ENCODE measurements at regions not wholly inside any gene's neighbourhood (a gene's known extent, or its start where the extent isn't known, plus 50 kb on each side); places are given as distances from the start of the nearest gene placed in this dataset.

DNA sequence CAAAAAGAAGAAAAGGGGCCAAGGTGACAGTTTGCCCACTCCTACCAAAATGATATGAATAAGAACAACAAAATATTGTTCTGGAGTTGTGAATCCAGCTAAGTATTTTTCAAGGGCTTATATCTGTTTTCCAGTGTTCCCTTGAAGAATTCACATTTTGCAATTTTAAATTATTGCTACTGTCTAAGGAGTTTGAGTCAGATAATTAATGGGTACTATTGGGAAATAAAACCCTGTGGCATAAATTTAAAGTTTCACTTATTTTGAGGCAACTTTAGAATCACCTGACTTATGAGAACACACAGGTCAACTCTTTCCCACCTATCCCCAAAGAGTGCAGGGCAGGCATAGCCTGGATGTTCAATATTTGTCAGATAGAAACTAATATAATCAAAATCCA is 188.0 kb upstream of the GHR start:
- Histone ChIP-seq H3K27me3 (replicated peaks; ENCODE audit: insufficient read depth) (no peaks in the 10 kb centered on the region), H3K4me3 (no peak overlapping the region), H3K27ac (no peak overlapping the region), H3K9ac (no peak overlapping the region), H4K20me1 (ENCODE audit: insufficient read depth) (no peaks in the 10 kb centered on the region), H3K9me3 (ENCODE audit: low read depth) (no peaks in the 10 kb centered on the region), H3F3A (ENCODE audit: insufficient read depth) (no peaks in the 10 kb centered on the region), H3K4me1 (ENCODE audit: insufficient read depth) (no peaks in the 10 kb centered on the region), H2AFZ (no peak overlapping the region), H3K9me2 (ENCODE audit: insufficient read depth) (no peaks in the 10 kb centered on the region), H3K36me3 (ENCODE audit: low read depth) (no peaks in the 10 kb centered on the region), H3K79me2 (ENCODE audit: insufficient read depth) (no peaks in the 10 kb centered on the region), H3K4me2 (ENCODE audit: unreplicated experiment) (no peak overlapping the region)
- no peak for TF ChIP-seq EZH2 (IDR thresholded peaks at IDR 0.05; ENCODE audit: insufficient read depth, poor library complexity, severe bottlenecking)
- no peak for TF ChIP-seq EZH2phosphoT487 (IDR thresholded peaks at IDR 0.05; ENCODE audit: insufficient read depth, low read depth)
- DNase-seq = no peak
- in situ Hi-C loops (cut with MboI) = no loop called here

GRCh38 chr5:42235837-42236236 is 187.4 kb upstream of the GHR start:
- no peak overlapping the region for H3K4me2 ChIP-seq (ENCODE audit: unreplicated experiment)
- H3K9me2 ChIP-seq (ENCODE audit: insufficient read depth) = no peaks in the 10 kb centered on the region

DNA sequence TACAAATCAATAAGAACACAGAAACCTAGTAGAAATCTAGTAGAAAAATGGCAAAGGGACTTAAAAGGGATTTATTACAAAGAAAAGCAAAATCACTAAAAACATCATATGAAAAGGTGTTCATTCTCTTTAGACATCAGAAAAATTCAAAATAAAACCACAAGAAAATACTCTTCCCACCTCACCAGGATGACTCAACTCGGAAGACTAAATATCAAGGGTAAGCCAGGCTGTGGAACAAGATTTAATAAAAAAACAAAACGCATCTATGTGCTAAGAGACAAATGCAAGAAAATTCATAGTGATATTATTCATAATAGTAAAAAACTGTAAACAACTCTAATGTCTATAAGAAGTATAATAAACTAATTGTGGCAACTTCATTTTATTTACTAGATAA is 181.6 kb upstream of the GHR start:
- H3K4me2 ChIP-seq (ENCODE audit: unreplicated experiment) = no peak overlapping the region
- TF ChIP-seq EZH2 (IDR thresholded peaks at IDR 0.05; ENCODE audit: insufficient read depth, poor library complexity, severe bottlenecking) (no peak), EZH2phosphoT487 (IDR thresholded peaks at IDR 0.05; ENCODE audit: insufficient read depth, low read depth) (no peak)
- no peaks in the 10 kb centered on the region for H3K36me3 ChIP-seq (ENCODE audit: low read depth)
- no peak overlapping the region for H3K9ac ChIP-seq
- H2AFZ ChIP-seq = no peak overlapping the region
- H3F3A ChIP-seq (ENCODE audit: insufficient read depth) = no peaks in the 10 kb centered on the region
- H3K9me2 ChIP-seq (ENCODE audit: insufficient read depth) = no peaks in the 10 kb centered on the region
- no peaks in the 10 kb centered on the region for H3K27me3 ChIP-seq (replicated peaks; ENCODE audit: insufficient read depth)
- no peak for DNase-seq
- H3K4me3 ChIP-seq = no peak overlapping the region
- in situ Hi-C loops (cut with MboI) = no loop called here
- no peaks in the 10 kb centered on the region for H3K4me1 ChIP-seq (ENCODE audit: insufficient read depth)
- no peaks in the 10 kb centered on the region for H3K79me2 ChIP-seq (ENCODE audit: insufficient read depth)
- no peaks in the 10 kb centered on the region for H4K20me1 ChIP-seq (ENCODE audit: insufficient read depth)
- 51 to 54% methylated on average over 2 of the region's 2 CpGs for WGBS, 2 experiments (ENCODE audit: low coverage in 1 of 2, low lambda C conversion rate in 2 of 2, missing lambda C conversion rate in 2 of 2)
- H3K9me3 ChIP-seq (ENCODE audit: low read depth) = no peaks in the 10 kb centered on the region
- H3K27ac ChIP-seq = no peak overlapping the region

More at GRCh38 chr5:42235837-42236236, 187.4 kb upstream of the GHR start:
- Histone ChIP-seq H3K79me2 (ENCODE audit: insufficient read depth) (no peaks in the 10 kb centered on the region), H3F3A (ENCODE audit: insufficient read depth) (no peaks in the 10 kb centered on the region), H3K27me3 (replicated peaks; ENCODE audit: insufficient read depth) (no peaks in the 10 kb centered on the region), H2AFZ (no peak overlapping the region), H3K4me1 (ENCODE audit: insufficient read depth) (no peaks in the 10 kb centered on the region), H4K20me1 (ENCODE audit: insufficient read depth) (no peaks in the 10 kb centered on the region), H3K4me3 (no peak overlapping the region), H3K9ac (no peak overlapping the region), H3K9me3 (ENCODE audit: low read depth) (no peaks in the 10 kb centered on the region), H3K27ac (no peak overlapping the region), H3K36me3 (ENCODE audit: low read depth) (no peaks in the 10 kb centered on the region)
- in situ Hi-C loops (cut with MboI) = no loop called here
- WGBS, 2 experiments (ENCODE audit: low coverage in 1 of 2, low lambda C conversion rate in 2 of 2, missing lambda C conversion rate in 2 of 2) = 46 to 55% methylated on average over 3 of the region's 3 CpGs
- no peak for TF ChIP-seq EZH2 (IDR thresholded peaks at IDR 0.05; ENCODE audit: insufficient read depth, poor library complexity, severe bottlenecking)
- no peak for TF ChIP-seq EZH2phosphoT487 (IDR thresholded peaks at IDR 0.05; ENCODE audit: insufficient read depth, low read depth)
- no peak for DNase-seq

GRCh38 chr5:42242210-42242609 is 181.0 kb upstream of the GHR start:
- Histone ChIP-seq H3K4me3 (no peak overlapping the region), H2AFZ (no peak overlapping the region), H3K36me3 (ENCODE audit: low read depth) (no peaks in the 10 kb centered on the region), H3K27ac (no peak overlapping the region), H3K9me2 (ENCODE audit: insufficient read depth) (no peaks in the 10 kb centered on the region), H3K9me3 (ENCODE audit: low read depth) (no peaks in the 10 kb centered on the region), H4K20me1 (ENCODE audit: insufficient read depth) (no peaks in the 10 kb centered on the region), H3F3A (ENCODE audit: insufficient read depth) (no peaks in the 10 kb centered on the region), H3K4me1 (ENCODE audit: insufficient read depth) (no peaks in the 10 kb centered on the region), H3K9ac (no peak overlapping the region), H3K4me2 (ENCODE audit: unreplicated experiment) (no peak overlapping the region), H3K27me3 (replicated peaks; ENCODE audit: insufficient read depth) (no peaks in the 10 kb centered on the region), H3K79me2 (ENCODE audit: insufficient read depth) (no peaks in the 10 kb centered on the region)
- TF ChIP-seq EZH2 (IDR thresholded peaks at IDR 0.05; ENCODE audit: insufficient read depth, poor library complexity, severe bottlenecking) = no peak
- no peak for TF ChIP-seq EZH2phosphoT487 (IDR thresholded peaks at IDR 0.05; ENCODE audit: insufficient read depth, low read depth)
- in situ Hi-C loops (cut with MboI) = no loop called here
- WGBS, 2 experiments (ENCODE audit: low coverage in 1 of 2, low lambda C conversion rate in 2 of 2, missing lambda C conversion rate in 2 of 2) = 42 to 50% methylated on average over 1 of the region's 1 CpG
- no peak for DNase-seq

- no peaks in the 10 kb centered on the region for H4K20me1 ChIP-seq (ENCODE audit: insufficient read depth)
Observed at GRCh38 chr5:42242881-42243485, 180.3 kb upstream of the GHR start.

More at GRCh38 chr5:42242881-42243485, 180.3 kb upstream of the GHR start:
- no peaks in the 10 kb centered on the region for H3K9me2 ChIP-seq (ENCODE audit: insufficient read depth)
- 23 to 26% methylated on average over 5 of the region's 5 CpGs for WGBS, 2 experiments (ENCODE audit: low coverage in 1 of 2, low lambda C conversion rate in 2 of 2, missing lambda C conversion rate in 2 of 2)
- H3K36me3 ChIP-seq (ENCODE audit: low read depth) = no peaks in the 10 kb centered on the region
- H3K4me2 ChIP-seq (ENCODE audit: unreplicated experiment) = no peak overlapping the region
- H3K27me3 ChIP-seq (replicated peaks; ENCODE audit: insufficient read depth) = no peaks in the 10 kb centered on the region
- H3F3A ChIP-seq (ENCODE audit: insufficient read depth) = no peaks in the 10 kb centered on the region
- no peak overlapping the region for H3K27ac ChIP-seq
- TF ChIP-seq EZH2phosphoT487 (IDR thresholded peaks at IDR 0.05; ENCODE audit: insufficient read depth, low read depth) (no peak), EZH2 (IDR thresholded peaks at IDR 0.05; ENCODE audit: insufficient read depth, poor library complexity, severe bottlenecking) (no peak)
- in situ Hi-C loops (cut with MboI) = no loop called here
- no peak overlapping the region for H3K9ac ChIP-seq
- no peak for DNase-seq
- H3K4me3 ChIP-seq = no peak overlapping the region
- no peaks in the 10 kb centered on the region for H3K9me3 ChIP-seq (ENCODE audit: low read depth)
- no peak overlapping the region for H2AFZ ChIP-seq
- H3K4me1 ChIP-seq (ENCODE audit: insufficient read depth) = no peaks in the 10 kb centered on the region
- H3K79me2 ChIP-seq (ENCODE audit: insufficient read depth) = no peaks in the 10 kb centered on the region

All from GM23248 (cell line).